HepG2 (cell line): ENCODE measurements at regions not wholly inside any gene's neighbourhood (a gene's known extent, or its start where the extent isn't known, plus 50 kb on each side); places are given as distances from the start of the nearest gene placed in this dataset.

Source experiments
- ATAC-seq: fragments of 200-7000 bp; cut with Tn5 transposase; 3 replicates; pipeline ENCODE4 v1.9.1; 2020; ENCODE audit warnings: mild to moderate bottlenecking, moderate library complexity
- BruUV-seq: library from RNA; stranded (reverse); fragments of 400-500 nt; replicated peaks from 2 replicates; lab custom pipeline; 2021; lab: Mats Ljungman, UMichigan
- CTCF ChIA-PET: fragments of 300-600 bp; formaldehyde crosslinking; extraction: SDS; loops from one replicate; lab custom pipeline; 2021; ENCODE audit warnings: low total read pairs, inconsistent platforms, low intra/inter-chr PET ratio; lab: Yijun Ruan, JAX
- POLR2A ChIA-PET: fragments of 350-600 bp; sonication (Branson Sonifier 250); formaldehyde crosslinking; loops from one replicate; lab custom pipeline; 2020; ENCODE audit warnings: antibody characterized with exemption, inconsistent platforms; lab: Yijun Ruan, JAX
- DNase-seq: peaks from one replicate; pipeline ENCODE4 v3.0.0-alpha.2; 2015; ENCODE audit warnings: low spot score
- FAIRE-seq: peaks from 3 replicates; lab custom pipeline; 2011; peaks lifted over from hg19 to GRCh38; lab: Jason Lieb, UNC
- H2AFZ ChIP-seq: one replicate; pipeline ENCODE4 v1.6.1; 2011; ENCODE audit warnings: low read length, inconsistent platforms
- H3K27ac ChIP-seq: fragments of 300-600 bp; 3 replicates; pipeline ENCODE4 v1.8.0; 2011; ENCODE audit warnings: mixed run types, mild to moderate bottlenecking, mixed read lengths, low read length, inconsistent platforms; ENCODE audit not compliant: insufficient read depth; ENCODE audit errors: extremely low read length
- H3K27me3 ChIP-seq, 2 experiments: fragments of 200-600 bp in 1 of 2; 2 replicates in 1 of 2; 3 replicates in 1 of 2; pipeline versions ENCODE4 v1.6.0 to v1.8.0; 2011; ENCODE audit warnings: low read length in 2 of 2, mild to moderate bottlenecking in 2 of 2, moderate library complexity in 2 of 2, inconsistent platforms in 1 of 2; ENCODE audit not compliant: insufficient read depth in 2 of 2, control insufficient read depth in 1 of 2
- H3K36me3 ChIP-seq, 2 experiments: fragments of 200-600 bp in 1 of 2; replicated peaks in 1 of 2; 2 replicates in 1 of 2; 3 replicates in 1 of 2; pipeline versions ENCODE4 v1.5.1 to v1.8.0; 2011; ENCODE audit warnings: low read length in 2 of 2, inconsistent platforms in 1 of 2; ENCODE audit not compliant: insufficient read depth in 2 of 2, control insufficient read depth in 1 of 2
- H3K4me1 ChIP-seq: 2 replicates; pipeline ENCODE4 v1.5.1; 2012; ENCODE audit warnings: low read length, inconsistent platforms; ENCODE audit not compliant: insufficient read depth
- H3K4me2 ChIP-seq: 2 replicates; pipeline ENCODE4 v1.6.0; 2011; ENCODE audit warnings: low read depth, low read length, inconsistent platforms
- H3K4me3 ChIP-seq, 3 experiments: fragments of 200-600 bp in 1 of 3; sonication (generic), shearing (Covaris generic) in 1 of 3; replicated peaks in 1 of 3; 2 replicates each; pipeline ENCODE4 v1.5.1; 2011 to 2016; ENCODE audit warnings: low read length in 3 of 3, inconsistent platforms in 2 of 3, low read depth in 2 of 3, mild to moderate bottlenecking in 2 of 3, control low read depth in 1 of 3, mixed read lengths in 1 of 3; ENCODE audit not compliant: insufficient read depth in 1 of 3
- H3K79me2 ChIP-seq: one replicate; pipeline ENCODE4 v1.6.1; 2011; ENCODE audit warnings: low read length, inconsistent platforms; ENCODE audit not compliant: insufficient read depth
- H3K9ac ChIP-seq: 2 replicates; pipeline ENCODE4 v1.6.0; 2011; ENCODE audit warnings: mild to moderate bottlenecking, low read depth, low read length, inconsistent platforms; ENCODE audit not compliant: insufficient read depth
- H3K9me3 ChIP-seq: 2 replicates; pipeline ENCODE4 v1.5.1; 2012; ENCODE audit warnings: mild to moderate bottlenecking, low read length
- H4K20me1 ChIP-seq: 2 replicates; pipeline ENCODE4 v1.6.0; 2011; ENCODE audit warnings: inconsistent platforms, mild to moderate bottlenecking, low read length, moderate library complexity; ENCODE audit not compliant: insufficient read depth
- GMEB1 ChIP-seq: sonication (generic); formaldehyde crosslinking; IDR thresholded peaks from 2 replicates; pipeline ENCODE4 v1.5.1; 2020; ENCODE audit warnings: missing genetic modification reagents, mild to moderate bottlenecking, borderline replicate concordance
- KLF13 ChIP-seq: sonication (generic); formaldehyde crosslinking; IDR thresholded peaks from 2 replicates; pipeline ENCODE4 v1.4.0; 2020; ENCODE audit warnings: mild to moderate bottlenecking, missing genetic modification reagents
- PITX1 ChIP-seq: sonication (generic); formaldehyde crosslinking; IDR thresholded peaks from 2 replicates; pipeline ENCODE4 v1.5.1; 2020; ENCODE audit warnings: mild to moderate bottlenecking, missing genetic modification reagents
- SOX5 ChIP-seq: IDR thresholded peaks from 2 replicates; pipeline ENCODE4 v1.6.1; 2016; ENCODE audit warnings: borderline replicate concordance
- TAF1 ChIP-seq: sonication (generic); formaldehyde crosslinking; IDR thresholded peaks from 2 replicates; pipeline ENCODE4 v1.4.0; 2020; ENCODE audit warnings: missing genetic modification reagents
- ZNF580 ChIP-seq: IDR thresholded peaks from 2 replicates; pipeline ENCODE4 v1.6.1; 2016; ENCODE audit warnings: low read depth, borderline replicate concordance
- ZNF773 ChIP-seq: sonication (generic); formaldehyde crosslinking; IDR thresholded peaks from 2 replicates; pipeline ENCODE4 v1.4.0; 2020; ENCODE audit warnings: missing genetic modification reagents, borderline replicate concordance
- ZSCAN20 ChIP-seq: sonication (generic); formaldehyde crosslinking; IDR thresholded peaks from 2 replicates; pipeline ENCODE4 v1.4.0; 2020; ENCODE audit warnings: missing genetic modification reagents, mild to moderate bottlenecking, borderline replicate concordance
- WGBS: methylation state at CpG from one replicate; pipeline ENCODE4 v1.1.6; 2017; ENCODE audit warnings: low lambda C conversion rate; 5-methylcytosine and 5-hydroxymethylcytosine counted together
- in situ Hi-C: cut with HindIII; loops from 2 replicates; pipeline ENCODE4 v1.10.0; 2017; ENCODE audit warnings: low pct_unique_long_range_greater_than_20kb; ENCODE audit not compliant: extremely low pct_ligation_motif_present
- intact Hi-C: fragments of 100-400 bp; cut with micrococcal nuclease; formaldehyde crosslinking; loops from one replicate; pipeline ENCODE4 v1.10.0; 2022; ENCODE audit not compliant: unreplicated experiment
- TF ChIP-seq, protein P1 (sequence below), 2 experiments: fragments of 450-650 bp in 1 of 2; sonication (generic) in 1 of 2; formaldehyde crosslinking; IDR thresholded peaks; 2 replicates each; pipeline versions ENCODE4 v1.5.0 to v1.8.0; 2020 to 2022; ENCODE audit warnings: mild to moderate bottlenecking in 1 of 2, missing genetic modification reagents in 1 of 2
- TF ChIP-seq, protein P2 (sequence below): sonication (generic); formaldehyde crosslinking; IDR thresholded peaks from 2 replicates; pipeline ENCODE4 v1.5.1; 2020; ENCODE audit warnings: mild to moderate bottlenecking, missing genetic modification reagents, moderate library complexity
- TF ChIP-seq, protein P3 (sequence below): fragments of 450-650 bp; IDR thresholded peaks from 2 replicates; pipeline ENCODE4 v1.6.1; 2017; ENCODE audit warnings: mild to moderate bottlenecking

- Histone ChIP-seq H3K27ac (no peak overlapping the region), H2AFZ (no peak overlapping the region), H3K9me3 (no peaks in the 10 kb centered on the region), H3K4me3 (no peak overlapping the region), H3K79me2 (no peaks in the 10 kb centered on the region), H3K4me1 (no peaks in the 10 kb centered on the region), H3K36me3 (no peaks in the 10 kb centered on the region), H3K4me2 (no peak overlapping the region), H4K20me1 (no peaks in the 10 kb centered on the region), H3K27me3 (no peaks in the 10 kb centered on the region), H3K9ac (no peak overlapping the region)
- BruUV-seq, result no TSS peak
- ChIA-PET CTCF (no interaction called here), POLR2A (no interaction called here)
- intact Hi-C loops, result no loop called here
- DNase-seq, result no peak
- FAIRE-seq, result no peak
- in situ Hi-C loops, result no loop called here
- ATAC-seq, result no peak
- WGBS, result 36% methylated on average over 3 of the region's 3 CpGs
- TF ChIP-seq KLF13 (CRISPR knock-in tag) (no peak), ZNF580 (CRISPR knock-in tag) (no peak), ZSCAN20 (CRISPR knock-in tag) (no peak), PITX1 (CRISPR knock-in tag) (no peak), SOX5 (no peak)
- TF ChIP-seq, protein P1, sequence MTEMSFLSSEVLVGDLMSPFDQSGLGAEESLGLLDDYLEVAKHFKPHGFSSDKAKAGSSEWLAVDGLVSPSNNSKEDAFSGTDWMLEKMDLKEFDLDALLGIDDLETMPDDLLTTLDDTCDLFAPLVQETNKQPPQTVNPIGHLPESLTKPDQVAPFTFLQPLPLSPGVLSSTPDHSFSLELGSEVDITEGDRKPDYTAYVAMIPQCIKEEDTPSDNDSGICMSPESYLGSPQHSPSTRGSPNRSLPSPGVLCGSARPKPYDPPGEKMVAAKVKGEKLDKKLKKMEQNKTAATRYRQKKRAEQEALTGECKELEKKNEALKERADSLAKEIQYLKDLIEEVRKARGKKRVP (CRISPR knock-in tag; IDR thresholded peaks at IDR 0.05), result no peak
Observed at GRCh38 chr5:87137283-87137682, 130.4 kb upstream of the RASA1 start.

- in situ Hi-C loops, result no loop called here
- no peaks in the 10 kb centered on the region for H3K79me2 ChIP-seq
- FAIRE-seq (no peak), ATAC-seq (no peak), DNase-seq (no peak)
- intact Hi-C loops, result no loop called here
- POLR2A ChIA-PET, result no interaction called here
- H3K27ac ChIP-seq, result no peak overlapping the region
- no peak overlapping the region for H2AFZ ChIP-seq
- no peaks in the 10 kb centered on the region for H4K20me1 ChIP-seq
- no peaks in the 10 kb centered on the region for H3K36me3 ChIP-seq
- 0% methylated on average over 2 of the region's 2 CpGs for WGBS
- no peak overlapping the region for H3K4me3 ChIP-seq
- H3K9me3 ChIP-seq, result no peaks in the 10 kb centered on the region
- BruUV-seq, result no TSS peak
- no peaks in the 10 kb centered on the region for H3K27me3 ChIP-seq
- H3K9ac ChIP-seq, result no peak overlapping the region
- no peaks in the 10 kb centered on the region for H3K4me1 ChIP-seq
- H3K4me2 ChIP-seq, result no peak overlapping the region
- CTCF ChIA-PET, result no interaction called here
- no peak for TF ChIP-seq GMEB1
- TF ChIP-seq ZNF773 (CRISPR knock-in tag), result no peak
- no peak for TF ChIP-seq TAF1 (CRISPR knock-in tag)
- TF ChIP-seq, protein P2, sequence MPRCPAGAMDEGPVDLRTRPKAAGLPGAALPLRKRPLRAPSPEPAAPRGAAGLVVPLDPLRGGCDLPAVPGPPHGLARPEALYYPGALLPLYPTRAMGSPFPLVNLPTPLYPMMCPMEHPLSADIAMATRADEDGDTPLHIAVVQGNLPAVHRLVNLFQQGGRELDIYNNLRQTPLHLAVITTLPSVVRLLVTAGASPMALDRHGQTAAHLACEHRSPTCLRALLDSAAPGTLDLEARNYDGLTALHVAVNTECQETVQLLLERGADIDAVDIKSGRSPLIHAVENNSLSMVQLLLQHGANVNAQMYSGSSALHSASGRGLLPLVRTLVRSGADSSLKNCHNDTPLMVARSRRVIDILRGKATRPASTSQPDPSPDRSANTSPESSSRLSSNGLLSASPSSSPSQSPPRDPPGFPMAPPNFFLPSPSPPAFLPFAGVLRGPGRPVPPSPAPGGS (CRISPR knock-in tag), result no peak
- TF ChIP-seq, protein P3, sequence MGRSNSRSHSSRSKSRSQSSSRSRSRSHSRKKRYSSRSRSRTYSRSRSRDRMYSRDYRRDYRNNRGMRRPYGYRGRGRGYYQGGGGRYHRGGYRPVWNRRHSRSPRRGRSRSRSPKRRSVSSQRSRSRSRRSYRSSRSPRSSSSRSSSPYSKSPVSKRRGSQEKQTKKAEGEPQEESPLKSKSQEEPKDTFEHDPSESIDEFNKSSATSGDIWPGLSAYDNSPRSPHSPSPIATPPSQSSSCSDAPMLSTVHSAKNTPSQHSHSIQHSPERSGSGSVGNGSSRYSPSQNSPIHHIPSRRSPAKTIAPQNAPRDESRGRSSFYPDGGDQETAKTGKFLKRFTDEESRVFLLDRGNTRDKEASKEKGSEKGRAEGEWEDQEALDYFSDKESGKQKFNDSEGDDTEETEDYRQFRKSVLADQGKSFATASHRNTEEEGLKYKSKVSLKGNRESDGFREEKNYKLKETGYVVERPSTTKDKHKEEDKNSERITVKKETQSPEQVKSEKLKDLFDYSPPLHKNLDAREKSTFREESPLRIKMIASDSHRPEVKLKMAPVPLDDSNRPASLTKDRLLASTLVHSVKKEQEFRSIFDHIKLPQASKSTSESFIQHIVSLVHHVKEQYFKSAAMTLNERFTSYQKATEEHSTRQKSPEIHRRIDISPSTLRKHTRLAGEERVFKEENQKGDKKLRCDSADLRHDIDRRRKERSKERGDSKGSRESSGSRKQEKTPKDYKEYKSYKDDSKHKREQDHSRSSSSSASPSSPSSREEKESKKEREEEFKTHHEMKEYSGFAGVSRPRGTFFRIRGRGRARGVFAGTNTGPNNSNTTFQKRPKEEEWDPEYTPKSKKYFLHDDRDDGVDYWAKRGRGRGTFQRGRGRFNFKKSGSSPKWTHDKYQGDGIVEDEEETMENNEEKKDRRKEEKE, result no peak
Observed at GRCh38 chr5:87138091-87138805, 129.4 kb upstream of the RASA1 start.
